ENCODE measurements at regions not wholly inside any gene's neighbourhood (a gene's known extent, or its start where the extent isn't known, plus 50 kb on each side); places are given as distances from the start of the nearest gene placed in this dataset.

DNA sequence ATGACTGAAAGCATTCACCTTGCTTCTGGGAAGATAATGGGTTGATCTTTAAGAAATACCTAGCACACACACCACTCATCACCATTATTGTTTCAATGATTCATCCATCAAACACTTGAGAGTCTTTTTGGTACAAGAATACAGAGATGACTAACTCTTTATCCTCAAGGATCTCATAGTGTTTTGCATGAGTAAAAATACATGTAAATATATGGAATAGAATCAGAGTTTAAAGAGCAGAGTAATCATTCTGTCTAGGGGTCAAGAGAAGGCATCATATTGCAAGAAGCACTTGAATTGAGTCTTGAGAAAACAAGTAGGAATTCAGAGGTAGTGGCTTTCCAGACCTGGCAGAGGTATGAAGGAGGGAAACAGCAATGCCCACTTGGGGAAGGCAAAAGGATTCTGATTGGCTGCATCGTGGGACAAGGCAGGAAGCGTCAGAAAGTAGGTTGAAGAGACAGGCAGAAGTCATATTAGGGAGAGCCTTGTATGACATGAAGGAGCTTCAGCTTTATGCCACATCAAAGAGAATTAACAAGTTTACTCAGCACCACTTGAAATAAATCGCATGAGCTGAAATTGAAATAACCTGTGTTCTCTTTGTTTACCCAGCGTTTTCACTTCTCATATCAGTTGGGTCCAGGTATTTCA lies 542.5 kb downstream of the TLE1 start:
- no peaks in the 10 kb centered on the region for H3K27me3 ChIP-seq (ENCODE audit: insufficient read depth, low read length, poor library complexity, severe bottlenecking)
- no peak overlapping the region for H3K4me3 ChIP-seq (ENCODE audit: low read length, poor library complexity, severe bottlenecking)
- no peaks in the 10 kb centered on the region for H3K79me2 ChIP-seq (ENCODE audit: insufficient read depth, low read length)
- TF ChIP-seq, protein P1, sequence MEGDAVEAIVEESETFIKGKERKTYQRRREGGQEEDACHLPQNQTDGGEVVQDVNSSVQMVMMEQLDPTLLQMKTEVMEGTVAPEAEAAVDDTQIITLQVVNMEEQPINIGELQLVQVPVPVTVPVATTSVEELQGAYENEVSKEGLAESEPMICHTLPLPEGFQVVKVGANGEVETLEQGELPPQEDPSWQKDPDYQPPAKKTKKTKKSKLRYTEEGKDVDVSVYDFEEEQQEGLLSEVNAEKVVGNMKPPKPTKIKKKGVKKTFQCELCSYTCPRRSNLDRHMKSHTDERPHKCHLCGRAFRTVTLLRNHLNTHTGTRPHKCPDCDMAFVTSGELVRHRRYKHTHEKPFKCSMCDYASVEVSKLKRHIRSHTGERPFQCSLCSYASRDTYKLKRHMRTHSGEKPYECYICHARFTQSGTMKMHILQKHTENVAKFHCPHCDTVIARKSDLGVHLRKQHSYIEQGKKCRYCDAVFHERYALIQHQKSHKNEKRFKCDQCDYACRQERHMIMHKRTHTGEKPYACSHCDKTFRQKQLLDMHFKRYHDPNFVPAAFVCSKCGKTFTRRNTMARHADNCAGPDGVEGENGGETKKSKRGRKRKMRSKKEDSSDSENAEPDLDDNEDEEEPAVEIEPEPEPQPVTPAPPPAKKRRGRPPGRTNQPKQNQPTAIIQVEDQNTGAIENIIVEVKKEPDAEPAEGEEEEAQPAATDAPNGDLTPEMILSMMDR (conservative IDR thresholded peaks at IDR 0.05; ENCODE audit: low read length), result no peak
- TF ChIP-seq EZH2phosphoT487 (IDR thresholded peaks at IDR 0.05; ENCODE audit: borderline replicate concordance), result no peak
- no peak overlapping the region for H3K9ac ChIP-seq (ENCODE audit: low read depth, low read length, poor library complexity, severe bottlenecking)
- H3K9me2 ChIP-seq (replicated peaks; ENCODE audit: low read depth, low read length), result no peaks in the 10 kb centered on the region
- no peaks in the 10 kb centered on the region for H4K20me1 ChIP-seq (ENCODE audit: insufficient read depth, low read length, poor library complexity, severe bottlenecking)
- H3K9me3 ChIP-seq (ENCODE audit: insufficient read depth, low read depth, low read length), result no peaks in the 10 kb centered on the region
- no peak overlapping the region for H2AFZ ChIP-seq (ENCODE audit: low read length)
- H3K4me2 ChIP-seq (ENCODE audit: low read depth, low read length, poor library complexity, severe bottlenecking), result no peak overlapping the region
- H3K4me1 ChIP-seq (ENCODE audit: insufficient read depth, low read length, poor library complexity, severe bottlenecking), result peaks cover 4% of the 10 kb centered on the region
- H3K36me3 ChIP-seq (ENCODE audit: insufficient read depth, low read length), result no peaks in the 10 kb centered on the region
- H3F3A ChIP-seq (ENCODE audit: low read depth), result no peaks in the 10 kb centered on the region

DNA sequence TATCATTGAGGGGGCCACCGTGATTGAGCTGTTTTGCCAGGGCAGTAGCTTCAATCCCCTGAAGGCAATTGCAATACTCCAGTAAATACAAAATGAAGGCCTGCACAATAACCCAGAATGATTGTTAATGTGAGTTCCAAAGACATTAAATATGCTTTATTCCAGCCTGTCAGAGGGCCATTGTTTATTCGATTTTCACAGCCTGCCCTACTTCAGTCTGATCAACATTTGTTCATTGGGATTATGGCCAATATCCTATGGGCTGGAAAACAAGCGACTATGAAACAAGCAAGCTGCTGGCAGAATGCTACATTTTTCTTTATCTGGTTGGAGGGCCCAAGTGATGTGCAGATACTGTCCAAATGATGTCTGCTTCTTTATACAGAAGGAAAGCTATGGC lies 543.1 kb downstream of the TLE1 start:
- H3K27me3 ChIP-seq (ENCODE audit: insufficient read depth, low read length, poor library complexity, severe bottlenecking), result no peaks in the 10 kb centered on the region
- H3K9me3 ChIP-seq (ENCODE audit: insufficient read depth, low read depth, low read length), result no peaks in the 10 kb centered on the region
- H3K79me2 ChIP-seq (ENCODE audit: insufficient read depth, low read length), result no peaks in the 10 kb centered on the region
- H4K20me1 ChIP-seq (ENCODE audit: insufficient read depth, low read length, poor library complexity, severe bottlenecking), result no peaks in the 10 kb centered on the region
- peaks cover 4% of the 10 kb centered on the region for H3K4me1 ChIP-seq (ENCODE audit: insufficient read depth, low read length, poor library complexity, severe bottlenecking)
- no peaks in the 10 kb centered on the region for H3K9me2 ChIP-seq (replicated peaks; ENCODE audit: low read depth, low read length)
- H3K9ac ChIP-seq (ENCODE audit: low read depth, low read length, poor library complexity, severe bottlenecking), result no peak overlapping the region
- no peak overlapping the region for H3K4me3 ChIP-seq (ENCODE audit: low read length, poor library complexity, severe bottlenecking)
- H2AFZ ChIP-seq (ENCODE audit: low read length), result no peak overlapping the region
- no peaks in the 10 kb centered on the region for H3F3A ChIP-seq (ENCODE audit: low read depth)
- no peak overlapping the region for H3K4me2 ChIP-seq (ENCODE audit: low read depth, low read length, poor library complexity, severe bottlenecking)
- TF ChIP-seq, protein P1 (conservative IDR thresholded peaks at IDR 0.05; ENCODE audit: low read length), result no peak
- no peaks in the 10 kb centered on the region for H3K36me3 ChIP-seq (ENCODE audit: insufficient read depth, low read length)

DNA sequence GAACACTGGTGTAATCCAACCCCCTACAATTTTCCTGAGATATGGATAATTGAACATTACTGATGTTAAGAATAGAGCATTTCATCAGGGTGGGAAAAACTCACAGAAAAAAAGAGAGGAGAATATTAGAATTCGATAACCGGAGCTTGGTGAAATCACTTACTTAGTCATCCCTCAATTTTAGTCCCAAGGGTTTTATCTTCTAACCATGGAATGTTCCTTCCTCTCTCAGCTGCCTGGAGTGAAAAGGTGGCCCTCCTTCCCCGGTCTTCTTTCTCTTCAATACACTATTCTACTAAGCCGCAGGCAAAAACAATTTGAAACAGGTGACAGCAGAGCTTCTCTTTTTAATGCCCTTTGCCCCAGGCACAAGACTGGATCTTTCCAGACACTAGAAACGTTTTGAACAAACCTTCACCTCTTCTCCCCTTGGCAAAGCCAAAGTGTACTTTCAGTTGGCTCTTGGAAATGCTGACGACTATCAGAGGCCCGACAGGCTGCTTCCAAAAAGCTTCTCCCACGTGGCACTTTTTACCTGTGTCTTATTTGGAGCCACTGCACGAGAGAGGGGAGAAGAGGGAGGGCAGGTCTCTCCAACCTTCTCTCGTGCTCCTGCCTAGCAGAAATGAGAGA lies 543.9 kb downstream of the TLE1 start:
- Histone ChIP-seq H3K27me3 (ENCODE audit: insufficient read depth, low read length, poor library complexity, severe bottlenecking) (no peaks in the 10 kb centered on the region), H3K4me1 (ENCODE audit: insufficient read depth, low read length, poor library complexity, severe bottlenecking) (peaks cover 4% of the 10 kb centered on the region), H3K9me2 (replicated peaks; ENCODE audit: low read depth, low read length) (no peaks in the 10 kb centered on the region), H3K79me2 (ENCODE audit: insufficient read depth, low read length) (no peaks in the 10 kb centered on the region), H3K4me3 (ENCODE audit: low read length, poor library complexity, severe bottlenecking) (no peak overlapping the region), H3K9me3 (ENCODE audit: insufficient read depth, low read depth, low read length) (no peaks in the 10 kb centered on the region), H4K20me1 (ENCODE audit: insufficient read depth, low read length, poor library complexity, severe bottlenecking) (no peaks in the 10 kb centered on the region), H2AFZ (ENCODE audit: low read length) (no peak overlapping the region), H3K9ac (ENCODE audit: low read depth, low read length, poor library complexity, severe bottlenecking) (no peak overlapping the region), H3F3A (ENCODE audit: low read depth) (no peaks in the 10 kb centered on the region), H3K36me3 (ENCODE audit: insufficient read depth, low read length) (no peaks in the 10 kb centered on the region), H3K4me2 (ENCODE audit: low read depth, low read length, poor library complexity, severe bottlenecking) (no peak overlapping the region)
- no peak for TF ChIP-seq EZH2phosphoT487 (IDR thresholded peaks at IDR 0.05; ENCODE audit: borderline replicate concordance)
- TF ChIP-seq, protein P1 (conservative IDR thresholded peaks at IDR 0.05; ENCODE audit: low read length), result no peak

Data from Loucy (cell line).